ENCODE measurements at regions not wholly inside any gene's neighbourhood (a gene's known extent, or its start where the extent isn't known, plus 50 kb on each side); places are given as distances from the start of the nearest gene placed in this dataset.

DNA sequence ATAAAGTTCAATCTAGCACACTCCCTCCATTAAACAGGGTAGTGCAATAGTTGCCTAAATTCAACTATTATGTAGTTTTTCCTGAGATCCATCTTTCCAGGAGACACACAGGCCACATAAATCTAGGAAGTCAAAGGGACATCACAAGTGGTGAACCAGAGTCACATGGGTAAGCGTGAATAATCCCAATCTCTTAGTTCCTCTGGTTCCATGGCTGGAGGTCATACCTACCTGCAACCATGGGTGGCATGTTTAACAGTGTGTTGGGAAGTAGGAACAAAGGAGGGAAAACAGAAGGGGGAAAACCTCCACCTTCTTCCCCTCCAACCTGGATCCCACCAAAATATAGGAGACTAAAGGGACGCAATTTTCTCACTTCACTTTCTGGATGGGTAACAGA is 2651.6 kb downstream of the ARAP2 start:
- no peak for DNase-seq

DNA sequence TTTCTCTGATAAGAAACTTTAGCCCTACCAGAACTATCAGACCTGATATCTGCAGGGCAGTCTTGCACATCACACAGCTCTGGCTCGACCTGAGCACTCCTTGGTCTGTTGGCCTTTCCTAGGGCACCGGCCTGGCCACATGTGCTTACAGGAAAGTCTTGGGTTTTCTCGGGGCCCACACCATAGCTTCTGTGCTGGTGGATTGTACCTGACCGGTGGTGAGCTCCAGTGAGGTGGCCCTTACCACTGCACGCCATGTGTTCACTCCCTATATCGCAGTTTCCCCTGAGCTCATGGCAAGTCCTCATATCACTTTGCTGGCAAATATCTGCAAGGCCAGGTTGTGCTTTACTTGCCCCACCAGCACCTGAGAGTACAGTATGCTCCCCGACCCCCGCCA is 2637.4 kb downstream of the ARAP2 start:
- no peak for DNase-seq

GRCh38 chr4:33616121-33616520 is 2628.2 kb downstream of the ARAP2 start:
- no peak for DNase-seq

- DNase-seq = peak; percentile 57
Measured at GRCh38 chr4:33625748-33626147, 2618.6 kb downstream of the ARAP2 start.

- DNase-seq = peak; percentile 32
Measured at GRCh38 chr4:33626221-33626620, 2618.1 kb downstream of the ARAP2 start.

DNA sequence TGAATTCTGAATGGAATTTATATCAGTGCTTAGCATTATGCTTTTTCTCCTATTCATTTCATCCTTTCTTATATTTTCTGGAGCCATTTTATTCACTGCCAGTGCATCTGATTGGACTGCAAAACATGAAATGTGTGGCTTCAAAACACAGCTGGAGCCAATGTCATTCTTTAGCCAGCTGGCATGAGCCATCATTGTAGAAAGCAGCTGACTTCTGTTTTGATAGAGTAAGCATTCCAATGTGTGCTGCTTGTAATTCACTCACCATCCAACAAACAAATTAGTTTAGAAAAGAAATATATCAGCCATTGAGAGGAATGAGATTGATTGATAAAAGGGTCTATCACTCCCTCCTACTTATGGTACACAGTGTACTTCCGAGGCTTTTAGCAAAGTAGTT is 2616.0 kb downstream of the ARAP2 start:
- DNase-seq = peak; percentile 44

GRCh38 chr4:33649015-33649414 is 2595.3 kb downstream of the ARAP2 start:
- no peak for DNase-seq

GRCh38 chr4:33649471-33649870 is 2594.8 kb downstream of the ARAP2 start:
- DNase-seq = no peak

- DNase-seq = no peak
Measured at GRCh38 chr4:33650036-33650435, 2594.3 kb downstream of the ARAP2 start.

- DNase-seq = peak; percentile 34
Measured at GRCh38 chr4:33658971-33659370, 2585.3 kb downstream of the ARAP2 start.

GRCh38 chr4:33661636-33662035 is 2582.7 kb downstream of the ARAP2 start:
- no peak for DNase-seq

DNA sequence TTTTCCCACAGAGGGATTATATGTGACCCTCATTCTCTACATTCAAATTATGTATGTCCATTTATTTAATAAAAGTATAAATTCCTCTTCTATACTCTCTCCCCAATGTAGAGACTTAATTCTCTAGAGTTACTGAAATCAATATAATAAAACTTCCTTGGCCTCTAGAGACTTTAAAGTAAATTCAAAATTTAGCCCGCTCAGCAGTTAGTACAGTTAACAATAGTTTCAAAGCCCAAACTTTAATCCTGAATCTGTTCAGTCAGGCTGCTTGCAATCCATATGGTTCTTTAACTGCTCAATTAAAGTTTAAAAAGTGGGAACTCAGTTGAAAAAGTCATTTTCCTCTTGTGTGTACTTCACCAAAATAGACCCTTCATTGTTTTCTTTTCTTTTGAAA is 2558.4 kb downstream of the ARAP2 start:
- no peak for DNase-seq

- no peak for DNase-seq
Measured at GRCh38 chr4:33696041-33696440, 2548.3 kb downstream of the ARAP2 start.

DNA sequence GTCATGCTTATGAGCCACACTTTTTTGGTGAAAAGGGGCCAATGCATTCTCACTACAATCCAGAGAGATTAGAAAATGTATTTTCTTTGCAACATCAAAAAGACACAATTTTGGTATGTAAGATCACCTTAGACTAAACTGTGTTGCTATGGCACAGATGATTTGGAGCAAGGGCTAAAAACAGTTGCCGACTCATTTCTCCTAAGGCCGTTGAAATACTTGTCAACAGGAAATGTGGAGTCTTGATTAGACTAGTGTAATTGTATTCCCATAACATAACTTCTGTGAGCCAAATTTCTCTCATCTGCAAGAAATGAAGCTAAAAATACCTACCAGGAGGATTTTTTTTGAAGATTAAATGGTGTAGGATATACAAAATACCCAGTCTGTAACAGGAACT is 2547.7 kb downstream of the ARAP2 start:
- DNase-seq = no peak

GRCh38 chr4:33709247-33709646 is 2535.1 kb downstream of the ARAP2 start:
- DNase-seq = no peak

DNA sequence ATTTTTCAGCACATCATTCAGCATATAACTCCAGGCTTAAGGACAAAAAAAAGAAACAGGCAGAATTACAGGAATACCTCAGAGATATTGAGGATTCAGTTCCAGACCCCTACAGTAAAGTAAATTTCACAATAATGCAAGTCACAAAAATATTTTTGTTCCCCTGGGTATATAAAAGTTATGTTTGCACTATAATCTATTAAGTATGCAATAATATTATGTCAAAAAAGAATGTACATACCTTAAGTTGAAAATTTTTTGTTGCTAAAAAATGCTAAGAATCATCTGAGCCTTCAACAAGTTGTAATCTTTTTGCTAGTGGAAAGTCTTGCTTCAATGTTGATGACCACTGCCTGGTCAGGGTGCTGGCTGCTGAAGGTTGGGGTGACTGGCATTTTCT is 2532.5 kb downstream of the ARAP2 start:
- DNase-seq = no peak

DNA sequence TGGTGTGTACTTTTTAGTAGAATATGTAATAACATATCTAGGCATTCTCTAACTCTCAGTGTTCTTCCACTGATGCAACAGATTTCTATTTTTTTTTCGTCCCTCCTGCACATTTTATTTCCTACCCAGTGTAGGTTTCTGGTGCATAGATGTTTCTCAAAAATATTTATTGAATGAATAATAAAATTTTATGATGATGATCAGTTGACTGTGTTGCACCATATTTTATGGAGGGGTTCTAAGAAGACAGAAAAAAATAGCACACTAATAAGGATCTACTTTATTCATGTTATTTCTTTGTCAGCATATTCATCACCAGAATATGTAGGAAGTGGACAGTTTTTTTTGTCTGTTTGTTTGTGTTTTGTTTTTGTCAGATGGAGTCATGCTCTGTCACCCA is 2529.3 kb downstream of the ARAP2 start:
- DNase-seq = no peak

DNA sequence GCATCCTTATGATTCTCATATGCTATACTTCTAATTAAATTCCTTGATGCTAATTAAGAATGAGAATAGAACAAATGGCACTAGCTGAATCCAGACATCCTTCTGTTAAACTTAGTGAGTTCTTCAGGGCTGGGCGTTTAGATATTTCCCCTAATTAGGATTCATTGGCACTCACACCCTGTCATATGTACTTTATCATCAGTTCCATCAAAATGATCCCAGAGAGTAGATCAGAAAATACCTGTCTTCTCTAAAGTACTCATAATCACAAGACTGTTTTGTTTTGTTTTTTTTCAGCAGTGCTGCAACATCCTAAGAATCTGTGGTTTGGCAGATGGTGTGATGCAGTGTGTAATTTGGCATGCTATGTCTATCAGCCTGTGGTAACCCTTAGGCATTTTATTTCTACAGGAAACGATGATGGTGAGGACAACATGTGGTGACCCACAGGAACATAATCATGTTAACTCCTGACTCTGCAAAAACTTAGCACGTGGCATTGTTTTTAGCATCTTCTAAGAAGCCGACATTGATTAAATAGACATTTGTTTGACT is 2528.4 kb downstream of the ARAP2 start:
- DNase-seq = peak; percentile 66

- DNase-seq = no peak
Measured at GRCh38 chr4:33722254-33722653, 2522.1 kb downstream of the ARAP2 start.

GRCh38 chr4:33722800-33723516 is 2521.4 kb downstream of the ARAP2 start:
- DNase-seq = peak; percentile 86

- DNase-seq = no peak
Measured at GRCh38 chr4:33724685-33725084, 2519.6 kb downstream of the ARAP2 start.

DNA sequence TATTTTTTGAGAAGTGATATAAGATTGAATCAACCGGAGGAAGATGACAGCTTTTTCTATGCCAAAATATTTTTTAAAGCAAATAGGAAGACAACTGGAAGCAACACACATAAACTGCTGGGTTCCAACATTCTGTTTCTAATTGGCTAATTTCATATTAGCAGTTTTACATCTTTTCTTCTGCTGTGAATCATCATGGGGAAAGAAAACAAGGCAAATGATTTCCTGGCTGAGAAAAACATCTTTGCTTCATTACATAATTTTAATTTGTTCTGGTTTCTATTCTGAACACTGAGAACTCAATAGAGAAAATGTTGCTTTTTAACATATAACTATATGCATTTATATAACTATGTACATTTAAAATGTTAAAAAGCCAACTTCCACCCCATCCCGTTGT is 2518.5 kb downstream of the ARAP2 start:
- DNase-seq = peak; percentile 64

GRCh38 chr4:33737726-33738125 is 2506.6 kb downstream of the ARAP2 start:
- DNase-seq = no peak

- DNase-seq = no peak
Measured at GRCh38 chr4:33739884-33740632, 2504.3 kb downstream of the ARAP2 start.

Measured in NCI-H446 treated with DMSO at 0.1 percent for 48 hours (cell line).